Vagina (tissue), 2 donors: ENCODE measurements at regions not wholly inside any gene's neighbourhood (a gene's known extent, or its start where the extent isn't known, plus 50 kb on each side); places are given as distances from the start of the nearest gene placed in this dataset.

Experiments
- CTCF ChIP-seq, 3 experiments: fragments of 450-650 bp in 2 of 3; fragments of 200-600 bp in 1 of 3; sonication (generic) in 1 of 3; IDR thresholded peaks; one replicate each; pipeline ENCODE4 v1.5.1; 2017 to 2019; ENCODE audit warnings: antibody characterized with exemption in 3 of 3, mild to moderate bottlenecking in 2 of 3, moderate library complexity in 2 of 3
- POLR2A ChIP-seq, 2 donors: fragments of 450-650 bp; IDR thresholded peaks; one replicate each; pipeline ENCODE4 v1.6.1; 2017; ENCODE audit warnings: antibody characterized with exemption in 2 of 2, mild to moderate bottlenecking in 2 of 2, moderate library complexity in 2 of 2
- POLR2AphosphoS5 ChIP-seq, 2 donors: sonication (generic); formaldehyde crosslinking; IDR thresholded peaks; one replicate each; pipeline ENCODE4 v1.9.0; 2017; ENCODE audit warnings: antibody characterized with exemption in 2 of 2, mild to moderate bottlenecking in 2 of 2, low read depth in 1 of 2; ENCODE audit not compliant: insufficient read depth in 1 of 2

- TF ChIP-seq CTCF (IDR thresholded peaks at IDR 0.05) (no peak), POLR2AphosphoS5 (IDR thresholded peaks at IDR 0.05; ENCODE audit: insufficient read depth in 1 of 2, low read depth in 1 of 2) (no peak), POLR2A (IDR thresholded peaks at IDR 0.05) (no peak)
Measured at GRCh38 chr13:99120751-99121150, 79.9 kb upstream of the UBAC2 start.
